GM06990 (cell line): ENCODE measurements at regions not wholly inside any gene's neighbourhood (a gene's known extent, or its start where the extent isn't known, plus 50 kb on each side); places are given as distances from the start of the nearest gene placed in this dataset.

ENCODE experiments used
- DNase-seq: peaks from one replicate; pipeline ENCODE4 v3.0.0-alpha.2; 2011; ENCODE audit not compliant: insufficient read length; ENCODE audit errors: extremely low read depth
- H3K27me3 ChIP-seq: replicated peaks from 2 replicates; pipeline ENCODE4 v1.6.0; 2011; ENCODE audit warnings: low read length; ENCODE audit not compliant: control insufficient read depth, insufficient read depth
- H3K36me3 ChIP-seq: 2 replicates; pipeline ENCODE4 v1.5.1; 2011; ENCODE audit warnings: low read length; ENCODE audit not compliant: control insufficient read depth, insufficient read depth
- H3K4me3 ChIP-seq: replicated peaks from 2 replicates; pipeline ENCODE4 v1.5.1; 2011; ENCODE audit warnings: low read depth, mild to moderate bottlenecking, control low read depth, low read length
- CTCF ChIP-seq: IDR thresholded peaks from 2 replicates; pipeline ENCODE4 v1.5.1; 2011; ENCODE audit warnings: low read length, control low read depth, mild to moderate bottlenecking, inconsistent platforms; ENCODE audit not compliant: insufficient read depth, poor library complexity, severe bottlenecking

GRCh38 chr1:5621692-5622091 is 370.5 kb downstream of the NPHP4 start:
- no peak for TF ChIP-seq CTCF
- H3K4me3 ChIP-seq: no peak overlapping the region
- no peaks in the 10 kb centered on the region for H3K36me3 ChIP-seq
- no peak for DNase-seq
- H3K27me3 ChIP-seq: no peaks in the 10 kb centered on the region; the same call in 1 of the 2 replicates

GRCh38 chr1:5620997-5621396 is 371.2 kb downstream of the NPHP4 start:
- H3K27me3 ChIP-seq: no peaks in the 10 kb centered on the region; the same call in 1 of the 2 replicates
- no peak for DNase-seq
- H3K4me3 ChIP-seq: no peak overlapping the region

GRCh38 chr1:5620418-5620817 is 371.8 kb downstream of the NPHP4 start:
- Histone ChIP-seq H3K36me3 (no peaks in the 10 kb centered on the region), H3K27me3 (no peaks in the 10 kb centered on the region; the same call in 1 of the 2 replicates), H3K4me3 (no peak overlapping the region)
- TF ChIP-seq CTCF: no peak
- DNase-seq: no peak

More at GRCh38 chr1:5620997-5621396, 371.2 kb downstream of the NPHP4 start:
- peak; percentile 30 for TF ChIP-seq CTCF
- no peaks in the 10 kb centered on the region for H3K36me3 ChIP-seq

GRCh38 chr1:5619469-5619868 is 372.8 kb downstream of the NPHP4 start:
- Histone ChIP-seq H3K4me3 (no peak overlapping the region), H3K36me3 (no peaks in the 10 kb centered on the region), H3K27me3 (no peaks in the 10 kb centered on the region; the same call in 1 of the 2 replicates)
- TF ChIP-seq CTCF: no peak
- DNase-seq: no peak

- Histone ChIP-seq H3K27me3 (no peaks in the 10 kb centered on the region; the same call in 1 of the 2 replicates), H3K36me3 (no peaks in the 10 kb centered on the region), H3K4me3 (no peak overlapping the region)
- no peak for TF ChIP-seq CTCF
- DNase-seq: no peak
Measured at GRCh38 chr1:5617546-5617945, 374.7 kb downstream of the NPHP4 start.

- DNase-seq: no peak
- Histone ChIP-seq H3K36me3 (no peaks in the 10 kb centered on the region), H3K27me3 (no peaks in the 10 kb centered on the region; the same call in 1 of the 2 replicates), H3K4me3 (no peak overlapping the region)
- TF ChIP-seq CTCF: no peak
Measured at GRCh38 chr1:5617179-5617520, 375.1 kb downstream of the NPHP4 start.
